ENCODE measurements at regions not wholly inside any gene's neighbourhood (a gene's known extent, or its start where the extent isn't known, plus 50 kb on each side); places are given as distances from the start of the nearest gene placed in this dataset.

GRCh38 chr9:81312346-81312745 lies 377.0 kb downstream of the TLE1 start:
- TF ChIP-seq FOXP2 (optimal IDR thresholded peaks at IDR 0.05; ENCODE audit: borderline replicate concordance, extremely low read depth, extremely low read length, insufficient read depth) (no peak), TAF1 (IDR thresholded peaks at IDR 0.05; ENCODE audit: borderline replicate concordance, insufficient read depth, low read length) (no peak), REST (IDR thresholded peaks at IDR 0.05; ENCODE audit: insufficient read depth in 1 of 2, low read depth in 2 of 2, low read length in 2 of 2) (no peak), SIN3A (IDR thresholded peaks at IDR 0.05; ENCODE audit: borderline replicate concordance, insufficient read depth, low read length) (no peak), POLR2AphosphoS5 (IDR thresholded peaks at IDR 0.05; ENCODE audit: low read depth, low read length) (no peak)

GRCh38 chr9:81308404-81308803 lies 380.9 kb downstream of the TLE1 start:
- no peak for TF ChIP-seq FOXP2 (optimal IDR thresholded peaks at IDR 0.05; ENCODE audit: borderline replicate concordance, extremely low read depth, extremely low read length, insufficient read depth)

- no peak for TF ChIP-seq REST (IDR thresholded peaks at IDR 0.05; ENCODE audit: insufficient read depth in 1 of 2, low read depth in 2 of 2, low read length in 2 of 2)
- TF ChIP-seq FOXP2 (optimal IDR thresholded peaks at IDR 0.05; ENCODE audit: borderline replicate concordance, extremely low read depth, extremely low read length, insufficient read depth), result no peak
- TF ChIP-seq POLR2AphosphoS5 (IDR thresholded peaks at IDR 0.05; ENCODE audit: low read depth, low read length), result no peak
- TF ChIP-seq TAF1 (IDR thresholded peaks at IDR 0.05; ENCODE audit: borderline replicate concordance, insufficient read depth, low read length), result no peak
- no peak for TF ChIP-seq SIN3A (IDR thresholded peaks at IDR 0.05; ENCODE audit: borderline replicate concordance, insufficient read depth, low read length)
Observed at GRCh38 chr9:81305561-81306182, 383.7 kb downstream of the TLE1 start.

GRCh38 chr9:81303658-81304057 lies 385.7 kb downstream of the TLE1 start:
- TF ChIP-seq POLR2AphosphoS5 (IDR thresholded peaks at IDR 0.05; ENCODE audit: low read depth, low read length) (no peak), SIN3A (IDR thresholded peaks at IDR 0.05; ENCODE audit: borderline replicate concordance, insufficient read depth, low read length) (no peak), TAF1 (IDR thresholded peaks at IDR 0.05; ENCODE audit: borderline replicate concordance, insufficient read depth, low read length) (no peak), REST (IDR thresholded peaks at IDR 0.05; ENCODE audit: insufficient read depth in 1 of 2, low read depth in 2 of 2, low read length in 2 of 2) (no peak), FOXP2 (optimal IDR thresholded peaks at IDR 0.05; ENCODE audit: borderline replicate concordance, extremely low read depth, extremely low read length, insufficient read depth) (no peak)

DNA sequence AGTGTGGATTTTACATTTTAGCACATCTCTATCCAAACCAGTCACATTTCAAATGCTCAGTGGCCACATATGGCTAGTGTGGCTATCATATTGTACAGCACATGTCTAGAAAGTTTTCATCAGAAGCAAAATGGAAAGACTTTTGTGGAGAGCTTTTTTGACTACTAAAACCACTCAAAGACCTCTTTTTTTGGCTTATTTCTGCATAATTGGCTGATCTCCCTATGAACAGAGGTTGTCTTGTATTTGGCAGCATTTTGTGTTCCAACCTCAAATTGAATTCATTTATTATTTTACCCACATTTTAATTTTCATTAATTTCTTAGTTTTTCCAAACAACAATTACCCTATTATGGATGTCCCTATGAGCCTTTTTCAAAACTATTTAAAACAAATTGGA lies 395.7 kb downstream of the TLE1 start:
- no peak for TF ChIP-seq TAF1 (IDR thresholded peaks at IDR 0.05; ENCODE audit: borderline replicate concordance, insufficient read depth, low read length)
- no peak for TF ChIP-seq FOXP2 (optimal IDR thresholded peaks at IDR 0.05; ENCODE audit: borderline replicate concordance, extremely low read depth, extremely low read length, insufficient read depth)
- no peak for TF ChIP-seq SIN3A (IDR thresholded peaks at IDR 0.05; ENCODE audit: borderline replicate concordance, insufficient read depth, low read length)
- TF ChIP-seq REST (IDR thresholded peaks at IDR 0.05; ENCODE audit: insufficient read depth in 1 of 2, low read depth in 2 of 2, low read length in 2 of 2), result no peak
- TF ChIP-seq POLR2AphosphoS5 (IDR thresholded peaks at IDR 0.05; ENCODE audit: low read depth, low read length), result no peak
